ENCODE measurements at regions not wholly inside any gene's neighbourhood (a gene's known extent, or its start where the extent isn't known, plus 50 kb on each side); places are given as distances from the start of the nearest gene placed in this dataset.

- H3K9ac ChIP-seq (replicated peaks; ENCODE audit: extremely low read depth, insufficient read depth, low read length) = no peak overlapping the region
- H3K27me3 ChIP-seq (ENCODE audit: control insufficient read depth in 2 of 2, insufficient read depth in 2 of 2, low read length in 2 of 2) = no peaks in the 10 kb centered on the region
- H3K9me1 ChIP-seq (replicated peaks; ENCODE audit: control insufficient read depth, extremely low read depth, insufficient read depth, low read length) = no peaks in the 10 kb centered on the region
- H3K79me2 ChIP-seq (ENCODE audit: control insufficient read depth, insufficient read depth, low read length) = no peaks in the 10 kb centered on the region
- peaks cover 0 to 3% of the 10 kb centered on the region in 2 experiments for H3K36me3 ChIP-seq (ENCODE audit: control insufficient read depth in 2 of 2, extremely low read depth in 1 of 2, insufficient read depth in 2 of 2, low read length in 2 of 2)
- dilution Hi-C loops (cut with MboI; ENCODE audit: extremely low pct_ligation_motif_present, low sequenced_read_pairs) (no loop called here), intact Hi-C loops (cut with micrococcal nuclease) (no loop called here)
- BruUV-seq (replicated peaks) = no TSS peak
- H3K4me3 ChIP-seq (replicated peaks in 1 of 3; ENCODE audit: insufficient read depth in 1 of 3, low read depth in 1 of 3, low read length in 3 of 3) = no peak overlapping the region
- FAIRE-seq (no peak), DNase-seq (ENCODE audit: low read depth, low spot score) (no peak)
- no peaks in the 10 kb centered on the region for H3K9me3 ChIP-seq (replicated peaks; ENCODE audit: control insufficient read depth, insufficient read depth, low read length)
- H3K27ac ChIP-seq (ENCODE audit: insufficient read depth, low read depth, low read length) = no peak overlapping the region
- CTCF ChIA-PET = no interaction called here
- no peaks in the 10 kb centered on the region for H4K20me1 ChIP-seq (replicated peaks; ENCODE audit: control insufficient read depth, extremely low read depth, insufficient read depth, low read length)
- no peak overlapping the region for H2AFZ ChIP-seq (ENCODE audit: low read depth, low read length)
- no peaks in the 10 kb centered on the region for H3K4me1 ChIP-seq (ENCODE audit: control insufficient read depth, extremely low read depth, insufficient read depth, low read length)
- TF ChIP-seq POLR2A (IDR thresholded peaks at IDR 0.05; ENCODE audit: low read depth, low read length) (no peak), MYC (IDR thresholded peaks at IDR 0.05; ENCODE audit: low read depth, low read length) (no peak), POLR2AphosphoS5 (IDR thresholded peaks at IDR 0.05; ENCODE audit: insufficient read depth, low read depth, low read length) (no peak), MAX (IDR thresholded peaks at IDR 0.05; ENCODE audit: insufficient read depth, insufficient read length) (no peak), EZH2 (IDR thresholded peaks at IDR 0.05; ENCODE audit: borderline replicate concordance, low read depth, low read length, severe bottlenecking) (no peak), FOS (IDR thresholded peaks at IDR 0.05; ENCODE audit: borderline replicate concordance, insufficient read depth, low read length) (no peak), JUN (IDR thresholded peaks at IDR 0.05; ENCODE audit: borderline replicate concordance, insufficient read depth, insufficient read length, low read depth) (no peak), GATA2 (IDR thresholded peaks at IDR 0.05; ENCODE audit: insufficient read depth, insufficient read length, low read depth, low read length) (no peak)
- TF ChIP-seq, protein P1, sequence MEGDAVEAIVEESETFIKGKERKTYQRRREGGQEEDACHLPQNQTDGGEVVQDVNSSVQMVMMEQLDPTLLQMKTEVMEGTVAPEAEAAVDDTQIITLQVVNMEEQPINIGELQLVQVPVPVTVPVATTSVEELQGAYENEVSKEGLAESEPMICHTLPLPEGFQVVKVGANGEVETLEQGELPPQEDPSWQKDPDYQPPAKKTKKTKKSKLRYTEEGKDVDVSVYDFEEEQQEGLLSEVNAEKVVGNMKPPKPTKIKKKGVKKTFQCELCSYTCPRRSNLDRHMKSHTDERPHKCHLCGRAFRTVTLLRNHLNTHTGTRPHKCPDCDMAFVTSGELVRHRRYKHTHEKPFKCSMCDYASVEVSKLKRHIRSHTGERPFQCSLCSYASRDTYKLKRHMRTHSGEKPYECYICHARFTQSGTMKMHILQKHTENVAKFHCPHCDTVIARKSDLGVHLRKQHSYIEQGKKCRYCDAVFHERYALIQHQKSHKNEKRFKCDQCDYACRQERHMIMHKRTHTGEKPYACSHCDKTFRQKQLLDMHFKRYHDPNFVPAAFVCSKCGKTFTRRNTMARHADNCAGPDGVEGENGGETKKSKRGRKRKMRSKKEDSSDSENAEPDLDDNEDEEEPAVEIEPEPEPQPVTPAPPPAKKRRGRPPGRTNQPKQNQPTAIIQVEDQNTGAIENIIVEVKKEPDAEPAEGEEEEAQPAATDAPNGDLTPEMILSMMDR (IDR thresholded peaks at IDR 0.05; ENCODE audit: extremely low read depth in 1 of 2, insufficient read depth in 1 of 2, low read depth in 1 of 2, low read length in 2 of 2) = no peak
- POLR2A ChIA-PET = no interaction called here
- no peak overlapping the region for H3K4me2 ChIP-seq (ENCODE audit: insufficient read depth, low read length)
Measured at GRCh38 chr6:154893917-154894316, 101.2 kb upstream of the TIAM2 start.
